T47D (cell line): ENCODE measurements at regions not wholly inside any gene's neighbourhood (a gene's known extent, or its start where the extent isn't known, plus 50 kb on each side); places are given as distances from the start of the nearest gene placed in this dataset.
A peak's percentile ranks its signal among the peaks of the same experiment; 100 is the strongest.
"Not testable (repeated sequence)": the region's sequence is repeated elsewhere in the genome, so short reads cannot be mapped to it uniquely, and the experiment has no call there.

Source experiments
- DNase-seq, 2 experiments: peaks; one replicate each; pipeline versions ENCODE4 v3.0.0 to v3.0.0-alpha.2; 2011 to 2012; ENCODE audit warnings: low read depth in 1 of 2, low spot score in 1 of 2
- JUND ChIP-seq: IDR thresholded peaks from 2 replicates; pipeline ENCODE4 v1.6.1; 2012; ENCODE audit warnings: low read depth
- in situ Hi-C: cut with HindIII; loops from 2 replicates; pipeline ENCODE4 v1.10.0; 2016; ENCODE audit warnings: low sequenced_read_pairs, low pct_unique_long_range_greater_than_20kb

DNA sequence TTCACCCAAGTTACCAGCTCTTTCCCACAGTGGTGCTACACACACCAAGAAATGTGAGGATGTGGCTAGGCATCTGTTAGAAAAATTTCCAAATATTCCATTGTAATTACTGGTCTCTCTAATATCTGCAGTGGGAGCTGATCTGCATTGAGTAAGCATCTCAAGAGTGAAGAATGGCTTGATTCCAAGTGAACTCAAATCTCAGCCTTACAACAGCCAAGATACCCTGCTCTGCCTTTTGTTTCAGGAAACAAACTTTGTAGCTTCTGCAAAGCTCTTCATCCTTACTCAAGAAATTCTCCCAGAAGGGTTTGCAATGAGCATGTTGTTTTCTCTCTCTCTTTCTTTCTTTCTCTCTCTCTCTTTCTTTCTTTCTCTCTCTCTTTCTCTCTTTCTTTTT lies 181.1 kb downstream of the FCRL5 start:
- in situ Hi-C loops = no loop called here
- TF ChIP-seq JUND = no peak

DNA sequence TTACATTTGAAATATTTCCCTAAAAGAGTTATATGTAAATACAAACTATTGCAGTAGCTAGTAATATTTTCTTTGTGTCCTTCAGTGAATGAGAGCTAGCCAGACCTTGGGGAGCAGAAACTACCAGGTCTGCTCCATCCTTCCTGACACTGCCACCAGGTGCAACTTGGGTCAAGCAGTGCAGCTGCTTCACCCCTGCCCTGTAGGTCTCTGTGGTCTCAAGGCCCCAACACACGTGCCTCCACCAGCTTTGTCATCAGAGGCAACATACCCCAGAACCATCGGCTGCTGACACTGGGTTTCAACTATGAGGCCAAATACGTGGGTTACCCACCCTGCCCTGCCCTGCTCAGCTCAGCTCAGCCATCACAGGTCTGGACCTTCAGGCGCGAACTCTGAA lies 181.6 kb downstream of the FCRL5 start:
- TF ChIP-seq JUND = no peak
- in situ Hi-C loops = no loop called here
- DNase-seq = no peak

More for the DNA sequence above, 181.1 kb downstream of the FCRL5 start:
- DNase-seq = no peak

DNA sequence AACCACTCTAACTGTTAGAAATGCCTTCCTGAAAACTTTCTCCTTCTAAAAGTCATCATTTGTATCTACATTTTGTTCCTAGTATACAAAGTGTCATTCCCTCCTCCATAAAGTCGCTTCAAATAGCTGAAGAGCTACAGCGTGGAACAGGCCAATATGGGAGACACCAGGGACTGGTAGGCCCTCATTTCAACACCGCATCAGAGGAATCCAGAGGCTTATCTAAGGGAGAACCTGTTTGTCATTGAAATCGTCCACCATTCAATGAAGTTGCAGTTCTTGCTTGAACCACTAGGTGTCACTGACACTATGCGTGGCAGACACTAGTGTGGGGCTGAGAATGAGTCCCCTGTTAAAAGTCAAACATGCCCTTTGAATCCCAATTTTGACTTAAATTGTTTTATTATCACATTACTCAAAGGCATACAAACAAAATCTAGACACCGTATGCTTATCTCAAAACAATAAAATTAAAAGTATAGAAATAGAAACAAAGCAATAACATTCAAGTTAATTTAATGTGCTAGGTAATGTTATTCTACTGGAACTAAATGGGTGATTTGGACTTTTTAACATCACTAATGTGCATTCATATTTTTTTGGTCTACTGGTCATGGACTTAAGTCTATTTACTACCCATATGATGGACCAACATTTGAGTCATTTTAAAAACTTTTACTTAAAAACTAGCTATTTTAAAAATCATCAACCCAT lies 182.3 kb downstream of the FCRL5 start:
- no peak for TF ChIP-seq JUND
- in situ Hi-C loops = no loop called here
- peak; percentile 14 to 77 for DNase-seq

DNA sequence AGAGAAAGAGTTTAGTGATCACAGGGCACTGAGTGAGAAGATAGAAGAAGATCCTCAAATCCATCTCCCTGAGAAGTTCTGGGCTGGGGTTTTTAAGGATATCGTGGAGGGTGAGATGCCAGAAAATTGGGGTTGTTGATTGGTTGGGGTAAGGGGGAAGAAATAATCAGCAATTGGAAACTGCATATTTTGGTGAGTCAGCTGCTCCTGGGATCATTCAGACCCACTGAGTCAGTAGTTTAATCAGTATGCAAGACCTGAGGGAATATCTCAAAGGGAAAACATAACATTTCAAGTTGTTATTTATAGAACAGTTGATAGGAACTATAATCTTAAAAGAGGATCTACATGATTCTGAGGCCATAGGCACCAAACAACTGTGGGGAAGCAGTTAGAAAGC lies 183.4 kb downstream of the FCRL5 start:
- in situ Hi-C loops, DNase-seq: not testable (repeated sequence)

DNA sequence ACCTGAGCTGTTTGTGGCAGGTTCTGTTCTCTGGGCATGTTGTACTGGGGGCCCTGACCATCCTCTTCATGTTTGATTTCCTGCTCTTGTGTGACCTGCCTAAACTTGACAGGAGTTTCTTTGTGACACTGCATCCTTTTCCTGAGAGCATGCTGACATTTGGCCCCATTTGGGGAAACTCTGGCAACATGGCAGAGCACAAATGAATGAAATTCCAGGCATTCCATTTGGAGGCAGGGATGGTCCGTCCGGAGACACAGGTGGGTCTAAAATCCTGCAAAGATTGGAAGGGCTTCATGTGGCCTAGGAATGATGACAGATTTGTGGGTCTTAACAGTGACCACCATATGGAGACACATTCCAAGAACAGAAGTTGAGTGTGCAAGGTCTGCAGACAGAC lies 184.0 kb downstream of the FCRL5 start:
- DNase-seq = no peak
- no peak for TF ChIP-seq JUND
- in situ Hi-C loops = no loop called here

DNA sequence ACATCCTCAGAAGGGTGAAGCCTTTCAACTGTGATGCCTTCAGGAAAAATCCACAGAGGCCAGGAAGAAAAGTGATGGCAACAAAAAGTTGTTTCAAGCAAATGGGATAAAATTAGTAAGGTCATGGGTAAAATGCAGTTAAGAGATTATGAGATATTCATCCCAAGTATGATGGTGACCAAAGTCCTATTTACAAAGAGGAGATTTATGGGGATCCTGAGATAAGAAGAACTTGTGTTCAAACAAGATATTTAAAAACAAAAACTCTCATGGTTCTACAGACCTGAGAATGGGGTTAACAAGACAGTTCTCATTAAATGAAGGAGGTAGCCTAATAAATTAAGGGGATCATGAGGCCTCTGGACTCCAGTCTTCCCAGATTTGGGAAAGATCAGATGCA lies 184.4 kb downstream of the FCRL5 start:
- DNase-seq = no peak
- in situ Hi-C loops = no loop called here
- TF ChIP-seq JUND = no peak

DNA sequence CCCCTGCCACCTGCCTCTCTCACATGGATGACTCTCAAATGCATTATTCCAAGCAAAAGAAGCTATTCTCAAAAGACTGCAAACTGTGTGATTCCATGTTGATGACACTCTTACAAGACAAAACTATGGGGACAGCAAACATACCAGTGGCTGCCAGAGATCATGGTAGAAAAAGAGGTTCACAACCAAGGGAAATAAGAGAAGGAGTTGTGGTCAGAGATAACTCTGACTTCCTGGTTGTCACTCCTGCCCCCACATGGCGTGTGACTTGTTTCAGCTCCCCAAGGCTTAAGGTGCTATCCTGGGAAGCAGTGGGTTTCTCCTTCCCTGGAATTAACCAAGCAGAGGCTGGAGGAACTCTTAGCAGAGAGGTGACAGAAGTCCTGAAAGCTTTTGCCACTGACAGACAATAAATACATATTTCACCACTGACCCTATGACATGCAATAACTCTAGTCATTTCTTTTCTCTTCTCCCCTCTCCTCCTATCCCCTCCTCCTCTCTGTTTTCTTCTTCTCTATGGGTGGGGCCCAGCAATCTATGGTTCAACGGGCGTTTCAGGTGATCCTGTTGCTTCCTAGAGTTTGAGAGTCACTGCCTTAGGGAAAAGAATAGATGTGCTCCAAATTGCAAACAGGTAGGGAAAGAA lies 185.1 kb downstream of the FCRL5 start:
- no peak for TF ChIP-seq JUND
- no peak for DNase-seq
- in situ Hi-C loops = no loop called here

DNA sequence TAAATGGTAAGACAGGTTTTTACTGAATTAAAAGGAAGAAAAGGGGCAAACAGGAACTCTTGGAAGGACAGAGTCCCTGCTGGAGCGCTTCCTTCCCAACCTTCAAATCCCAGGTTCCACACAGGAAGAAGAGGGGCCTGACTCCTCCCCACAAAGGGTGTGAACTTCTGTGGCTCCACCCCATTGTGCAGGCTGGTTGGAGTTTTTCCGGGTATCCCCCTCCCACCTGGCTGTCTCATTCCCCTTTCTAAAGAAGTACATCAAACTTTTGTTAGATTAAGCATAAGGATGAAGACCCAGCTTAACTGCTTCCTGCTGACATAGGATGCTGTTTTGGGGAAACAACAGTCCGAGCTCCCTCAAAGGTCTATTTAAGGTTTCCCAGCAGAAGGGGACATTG lies 187.7 kb downstream of the FCRL5 start:
- TF ChIP-seq JUND = no peak
- in situ Hi-C loops = no loop called here
- DNase-seq = no peak

DNA sequence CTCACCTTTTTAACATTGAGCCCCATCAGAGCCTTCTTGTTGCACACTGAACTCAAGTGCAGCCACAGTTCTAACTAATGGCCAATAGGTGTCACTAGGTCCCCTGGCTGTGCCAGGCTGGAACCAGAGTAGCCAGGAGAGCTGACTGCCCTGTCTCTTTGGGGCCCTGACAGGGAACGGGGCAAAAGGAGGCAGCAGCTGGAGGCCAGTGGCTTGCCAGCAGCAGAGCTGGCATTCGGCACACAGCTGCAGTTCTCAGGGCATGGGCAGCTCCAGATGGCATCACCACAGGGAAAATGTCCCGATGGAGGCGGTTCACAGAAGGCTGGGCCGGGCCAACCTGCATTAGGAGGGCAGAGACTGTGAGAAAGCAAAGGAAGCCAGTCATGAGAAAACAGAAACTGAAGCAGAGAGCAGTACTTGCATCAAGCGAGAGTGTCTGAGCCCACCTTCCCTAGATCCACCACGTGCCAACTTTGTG lies 188.6 kb downstream of the FCRL5 start:
- in situ Hi-C loops = no loop called here
- peak; percentile 27 to 65 for DNase-seq
- no peak for TF ChIP-seq JUND

DNA sequence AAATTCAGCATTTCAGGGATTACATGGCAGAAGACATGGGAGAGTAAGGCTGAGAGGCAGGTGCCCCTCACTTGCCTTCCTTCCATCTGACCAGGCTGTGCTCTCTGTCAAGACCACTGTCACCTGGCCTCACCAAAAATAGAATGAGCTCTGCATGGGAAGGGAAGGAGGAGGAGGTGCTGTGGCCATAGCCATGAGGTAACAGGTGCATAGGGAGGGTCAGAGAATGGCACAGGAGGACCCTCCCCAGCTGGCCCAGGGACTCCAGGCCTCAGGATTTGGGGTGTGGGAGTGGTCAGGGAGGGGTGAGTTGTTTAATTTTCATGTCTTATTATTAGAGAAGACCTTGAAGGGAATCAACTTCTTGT lies 192.3 kb downstream of the FCRL5 start:
- DNase-seq = no peak
- no peak for TF ChIP-seq JUND
- in situ Hi-C loops = no loop called here

DNA sequence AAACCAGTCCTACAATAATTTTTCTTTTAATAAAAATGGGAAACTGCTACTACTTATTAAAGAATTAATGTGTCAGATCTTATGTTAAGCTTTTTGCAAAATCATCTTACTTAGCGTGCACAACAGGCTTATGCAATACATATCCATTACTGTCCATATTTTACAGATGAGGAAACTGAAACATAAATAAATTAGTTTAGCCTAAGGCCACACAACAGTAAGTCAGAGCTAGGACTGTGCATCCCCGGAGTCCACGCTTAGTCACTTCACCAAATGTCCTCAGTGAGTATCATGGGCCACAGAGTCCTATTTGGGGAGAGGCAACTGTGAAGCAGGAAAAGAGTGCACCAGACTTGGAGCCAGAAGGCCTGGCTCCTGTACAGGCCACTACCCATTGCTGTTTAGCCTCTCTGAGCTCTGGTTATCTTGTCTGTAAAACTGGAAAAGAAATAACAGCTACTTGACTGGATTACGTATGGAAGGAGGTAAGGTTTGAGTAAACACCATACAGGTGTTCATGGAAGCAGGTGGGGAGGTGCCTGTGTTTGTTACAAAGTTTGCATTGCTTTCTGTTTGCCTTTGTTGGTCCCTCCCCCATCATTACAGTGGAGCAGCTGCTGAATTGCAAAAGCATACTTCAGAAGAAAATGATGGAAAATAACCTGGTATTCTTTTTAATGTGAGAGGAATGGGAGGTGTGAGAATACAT lies 192.8 kb downstream of the FCRL5 start:
- peak in 1 of 2 experiments; percentile 46 for DNase-seq
- in situ Hi-C loops = no loop called here
- no peak for TF ChIP-seq JUND

DNA sequence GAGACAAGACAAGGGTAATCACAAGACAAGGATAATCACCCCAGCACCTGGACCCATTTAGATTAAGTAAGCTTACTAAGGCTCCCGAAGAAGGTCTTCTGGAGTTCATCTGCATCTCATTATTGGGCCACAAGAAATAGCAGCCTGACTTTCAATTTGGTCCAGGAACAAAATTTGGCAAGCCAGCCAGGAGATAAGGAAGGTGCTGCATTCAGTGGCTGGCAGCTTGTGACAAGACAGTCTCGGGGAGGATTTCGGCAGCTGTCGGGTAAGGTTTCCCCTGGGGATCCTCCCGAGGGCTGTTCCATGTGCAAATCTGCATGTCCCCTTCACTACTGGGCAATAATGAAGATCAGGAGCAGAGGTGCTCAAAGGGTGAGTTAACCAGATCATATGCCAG lies 195.2 kb downstream of the FCRL5 start:
- TF ChIP-seq JUND = no peak
- in situ Hi-C loops = no loop called here
- no peak for DNase-seq

DNA sequence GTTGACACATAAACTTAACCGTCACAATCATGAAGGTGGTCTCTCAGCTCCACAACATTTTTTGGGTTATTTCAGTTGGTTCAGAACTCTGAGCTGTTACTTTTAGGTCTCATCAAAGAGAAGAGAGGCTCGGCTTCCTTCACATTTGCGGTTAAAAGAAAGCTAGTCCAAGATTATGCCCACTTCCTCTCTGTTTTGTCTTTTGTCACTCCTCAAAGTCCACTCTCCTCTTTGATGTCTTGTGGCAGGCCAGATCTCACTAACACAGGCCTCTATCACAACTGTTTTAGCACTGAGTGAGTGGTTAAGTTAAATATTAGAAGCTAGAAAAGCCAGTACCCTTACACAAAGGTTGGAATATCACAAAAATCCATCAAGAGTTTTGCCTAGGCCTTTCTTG lies 195.7 kb downstream of the FCRL5 start:
- no peak for DNase-seq
- in situ Hi-C loops = no loop called here
- TF ChIP-seq JUND = no peak
